ENCODE measurements at regions not wholly inside any gene's neighbourhood (a gene's known extent, or its start where the extent isn't known, plus 50 kb on each side); places are given as distances from the start of the nearest gene placed in this dataset.

DNA sequence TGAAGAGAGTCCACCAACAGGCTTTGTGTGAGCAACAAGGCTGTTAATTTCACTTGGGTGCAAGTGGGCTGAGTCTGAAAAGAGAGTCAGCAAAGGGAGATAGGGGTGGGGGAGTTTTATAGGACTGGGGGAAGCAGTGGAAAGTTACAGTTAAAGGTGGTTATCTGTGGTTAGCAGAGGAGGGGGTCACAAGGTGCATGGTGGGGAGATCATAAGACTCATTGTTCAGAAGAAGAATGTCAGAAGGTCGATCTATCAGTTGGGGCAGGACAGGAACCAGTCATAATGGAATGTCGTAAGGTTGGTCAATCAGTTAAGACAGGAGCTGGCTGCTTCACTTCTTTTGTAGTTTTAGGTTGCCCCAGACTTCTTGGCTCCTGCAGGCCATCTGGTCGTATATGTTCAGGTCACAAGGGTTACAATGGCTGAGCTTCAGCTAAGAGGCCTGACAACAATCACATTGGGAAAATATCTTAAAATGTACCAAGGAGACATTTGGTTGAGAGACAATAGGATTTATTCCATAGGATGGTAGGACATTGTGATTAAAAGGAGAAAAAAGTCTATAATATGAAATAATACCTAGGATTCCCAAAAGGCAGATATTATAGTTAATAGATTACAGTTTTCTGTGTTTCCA is 356.4 kb downstream of the ANKRD7 start:
- TF ChIP-seq POLR2A (IDR thresholded peaks at IDR 0.05; ENCODE audit: low read depth, low read length) (no peak), POLR2AphosphoS5 (IDR thresholded peaks at IDR 0.05; ENCODE audit: low read depth, low read length) (no peak), TAF1 (IDR thresholded peaks at IDR 0.05; ENCODE audit: low read depth, low read length) (no peak), SPI1 (IDR thresholded peaks at IDR 0.05; ENCODE audit: low read depth, low read length) (no peak), PAX5 (IDR thresholded peaks at IDR 0.05; ENCODE audit: insufficient read depth, low read length, severe bottlenecking) (no peak), POU2F2 (IDR thresholded peaks at IDR 0.05; ENCODE audit: low read depth, low read length) (no peak)
